ENCODE measurements at regions not wholly inside any gene's neighbourhood (a gene's known extent, or its start where the extent isn't known, plus 50 kb on each side); places are given as distances from the start of the nearest gene placed in this dataset.

DNA sequence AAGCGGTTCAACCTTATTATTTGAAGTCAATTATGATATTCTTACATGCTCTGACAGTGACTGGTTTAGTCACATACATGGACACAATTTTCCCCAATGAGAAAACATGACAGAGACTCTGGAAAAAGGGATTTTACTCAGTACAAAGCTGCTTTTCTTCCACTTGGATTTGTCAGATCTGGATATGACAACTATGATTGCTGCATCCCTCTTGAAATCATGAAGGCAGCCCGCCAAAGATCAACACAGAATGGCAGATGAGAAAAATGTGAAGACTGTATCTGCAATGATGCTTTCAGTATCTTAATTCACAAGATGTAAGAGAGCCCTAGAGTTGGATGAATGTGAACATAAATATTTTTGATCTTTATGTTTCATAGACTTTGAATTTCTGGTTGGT, 439.6 kb downstream of the CDH8 start:
- no peak for DNase-seq (ENCODE audit: low read depth in 3 of 3)

DNA sequence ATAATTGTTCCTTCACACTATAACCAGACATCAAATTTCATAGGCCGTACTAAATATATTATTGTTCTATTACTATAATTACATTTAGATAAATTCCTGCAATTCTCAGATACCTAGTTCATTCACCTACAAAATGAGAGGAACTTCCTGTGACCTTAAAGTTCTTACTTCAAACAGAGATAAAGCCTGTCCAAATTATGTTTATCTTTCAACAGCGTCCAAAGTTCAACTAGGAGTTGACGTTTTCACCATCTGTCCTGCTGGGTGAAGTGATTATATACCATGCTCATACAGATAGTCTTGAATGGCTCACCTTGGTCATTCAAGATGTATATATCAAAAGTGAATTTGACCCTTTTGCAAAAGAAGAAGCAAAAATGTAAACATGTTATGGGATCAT, 440.6 kb downstream of the CDH8 start:
- no peak for DNase-seq (ENCODE audit: low read depth in 3 of 3)

DNA sequence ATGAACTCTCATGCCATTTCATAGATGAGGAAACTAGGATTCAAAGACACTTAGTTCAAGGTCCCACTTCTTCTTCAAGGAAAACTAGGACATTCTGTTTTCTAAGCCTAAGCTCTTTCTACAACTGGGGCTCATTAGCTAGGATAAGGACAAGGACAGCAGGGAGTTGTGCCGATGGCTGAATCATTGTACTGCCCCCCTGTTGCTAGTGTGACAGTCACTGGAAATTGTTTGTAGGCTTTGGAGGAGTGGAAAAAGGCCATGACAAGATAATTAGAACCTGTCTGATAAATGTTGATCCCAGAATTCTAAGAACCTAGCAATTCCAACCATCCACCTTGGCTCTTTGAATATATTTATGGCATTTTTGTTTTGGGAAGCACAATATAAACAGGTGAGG, 445.7 kb downstream of the CDH8 start:
- DNase-seq (ENCODE audit: low read depth in 3 of 3), result no peak

- DNase-seq (ENCODE audit: low read depth in 3 of 3), result no peak
Measured at GRCh38 chr16:61587526-61587925, 448.7 kb downstream of the CDH8 start.

DNA sequence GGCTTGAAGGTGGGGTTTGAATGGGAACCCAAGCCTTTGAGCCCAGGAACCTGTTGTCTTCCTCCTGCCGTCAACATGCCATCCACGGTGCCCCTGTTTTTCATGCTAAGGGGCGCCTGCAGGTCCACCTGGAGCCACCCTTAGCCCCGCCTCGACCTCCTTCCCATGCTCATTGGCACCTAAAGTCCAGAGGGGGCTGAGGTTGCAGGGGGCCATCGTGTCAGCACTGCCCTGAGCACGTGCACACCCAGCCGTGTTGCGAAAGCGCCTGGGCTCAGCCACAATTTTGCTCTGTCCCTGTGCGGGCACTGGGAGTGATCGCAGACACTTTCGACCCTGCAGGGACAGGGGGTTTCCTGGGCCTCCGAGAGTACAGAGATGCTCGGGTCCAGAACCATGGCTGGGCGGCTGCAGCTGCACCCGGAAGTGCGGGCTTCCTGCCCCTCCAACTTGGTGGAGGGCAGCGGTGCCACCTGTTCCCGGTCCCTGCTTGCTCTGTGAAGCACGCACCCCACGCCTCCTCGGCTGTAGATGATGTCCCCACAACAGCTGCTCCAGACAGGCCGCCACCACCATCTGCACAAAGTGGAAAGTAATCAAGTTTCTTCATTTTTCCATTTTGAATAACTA, 454.7 kb downstream of the CDH8 start:
- no peak for DNase-seq (ENCODE audit: low read depth in 3 of 3)

- DNase-seq (ENCODE audit: low read depth in 3 of 3), result no peak
Measured at GRCh38 chr16:61580579-61580978, 455.7 kb downstream of the CDH8 start.

DNA sequence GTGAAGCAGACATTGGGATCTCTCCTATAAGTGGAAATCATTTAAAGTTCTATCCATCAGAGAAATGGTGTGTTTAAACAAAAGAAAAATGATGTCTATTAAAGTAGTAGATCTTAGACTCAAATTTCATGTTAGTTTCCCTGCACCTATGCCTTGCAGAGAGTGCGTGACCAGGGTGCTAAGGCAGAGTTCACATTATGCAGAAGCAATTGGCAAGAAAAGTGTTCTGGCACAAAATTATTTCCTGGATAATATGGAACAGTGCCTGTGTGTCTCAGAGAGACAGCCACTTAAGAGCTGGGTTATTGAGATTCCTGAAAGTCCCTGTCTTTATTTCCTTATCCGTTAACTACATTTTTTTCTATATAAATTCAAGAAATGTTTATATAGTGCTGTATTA, 457.0 kb downstream of the CDH8 start:
- no peak for DNase-seq (ENCODE audit: low read depth in 3 of 3)

GRCh38 chr16:61576476-61576875, 459.8 kb downstream of the CDH8 start:
- DNase-seq (ENCODE audit: low read depth in 3 of 3), result no peak

- DNase-seq (ENCODE audit: low read depth in 3 of 3), result no peak
Measured at GRCh38 chr16:61575617-61576016, 460.6 kb downstream of the CDH8 start.

DNA sequence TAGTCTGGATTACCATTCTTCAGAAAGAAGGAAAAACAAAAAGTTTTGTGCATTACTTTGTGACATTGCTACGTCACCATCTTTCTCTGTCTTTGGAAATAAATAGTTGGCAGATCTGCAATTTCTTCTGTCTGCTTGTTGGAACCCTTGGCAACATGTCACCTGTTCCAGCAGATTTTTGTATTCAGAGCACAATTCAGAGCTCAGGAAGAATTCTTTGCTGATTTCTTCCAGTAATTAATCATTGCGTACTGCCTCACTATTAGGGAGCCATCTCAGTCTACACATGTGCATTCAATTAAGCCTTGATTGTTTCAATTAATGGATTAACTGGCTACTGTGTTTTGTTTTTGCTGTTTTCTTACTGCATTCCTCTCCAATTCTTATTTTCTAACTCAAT, 467.2 kb downstream of the CDH8 start:
- no peak for DNase-seq (ENCODE audit: low read depth in 3 of 3)

GRCh38 chr16:61564716-61565115, 471.5 kb downstream of the CDH8 start:
- DNase-seq (ENCODE audit: low read depth in 3 of 3), result no peak

- DNase-seq (ENCODE audit: low read depth in 3 of 3), result no peak
Measured at GRCh38 chr16:61555718-61556441, 480.4 kb downstream of the CDH8 start.

DNA sequence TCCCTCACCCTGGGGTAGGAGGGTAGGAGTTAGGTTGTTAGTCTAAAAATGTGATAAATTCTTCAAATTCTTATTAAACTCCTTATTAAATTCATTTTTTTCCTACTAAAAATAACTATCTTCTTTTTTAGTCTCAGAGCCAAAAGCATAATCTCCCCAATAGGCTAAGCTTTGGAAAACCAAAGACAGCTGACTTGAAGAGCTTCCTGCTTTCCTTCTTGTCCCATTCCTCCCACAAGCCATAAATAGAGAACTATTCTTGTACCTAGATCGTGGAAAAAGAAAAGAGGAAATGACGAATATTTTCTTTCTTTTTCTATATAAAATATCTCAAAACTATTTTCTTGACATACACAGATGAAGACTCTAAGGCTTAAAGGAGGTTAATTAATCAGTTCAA, 486.9 kb downstream of the CDH8 start:
- DNase-seq (ENCODE audit: low read depth in 3 of 3), result no peak

DNA sequence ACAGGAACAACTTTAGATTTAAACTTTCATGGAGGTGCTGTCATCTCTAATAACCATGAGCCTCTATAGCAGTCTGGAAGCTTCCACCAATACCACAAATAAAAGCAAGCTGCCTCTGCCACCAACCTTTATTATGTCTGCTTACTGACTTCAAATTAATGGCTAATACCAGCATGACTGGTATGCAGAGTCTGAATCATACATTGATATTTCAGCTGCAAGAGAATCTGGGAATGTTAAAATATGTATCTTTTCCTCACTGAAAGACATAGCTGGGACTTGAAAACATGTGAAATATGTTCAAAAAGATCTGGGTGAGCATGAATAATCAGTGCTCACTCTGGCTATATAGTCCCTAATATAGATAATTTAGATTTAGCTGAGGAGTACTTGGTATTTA, 488.6 kb downstream of the CDH8 start:
- no peak for DNase-seq (ENCODE audit: low read depth in 3 of 3)

- no peak for DNase-seq (ENCODE audit: low read depth in 3 of 3)
Measured at GRCh38 chr16:61544165-61544564, 492.1 kb downstream of the CDH8 start.

DNA sequence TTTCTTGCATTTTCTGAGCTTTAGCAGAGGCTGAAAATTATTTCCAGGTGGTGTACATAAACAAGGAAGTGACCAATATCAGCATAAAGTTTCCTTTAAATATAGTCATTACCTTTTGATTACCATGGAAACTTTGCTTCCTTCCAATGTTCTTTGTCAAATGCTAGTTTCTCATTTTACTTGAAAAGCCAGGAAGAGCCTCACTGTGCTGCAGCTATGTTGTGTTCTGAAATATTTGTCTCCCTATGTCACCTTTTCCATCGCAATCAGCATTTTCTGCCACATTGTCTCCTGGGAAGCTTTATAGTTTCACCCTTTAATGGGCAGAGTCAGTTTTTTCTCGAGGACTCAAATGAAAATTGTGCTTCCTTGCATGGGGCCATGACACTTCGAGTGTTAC, 496.0 kb downstream of the CDH8 start:
- DNase-seq (ENCODE audit: low read depth in 3 of 3), result no peak

DNA sequence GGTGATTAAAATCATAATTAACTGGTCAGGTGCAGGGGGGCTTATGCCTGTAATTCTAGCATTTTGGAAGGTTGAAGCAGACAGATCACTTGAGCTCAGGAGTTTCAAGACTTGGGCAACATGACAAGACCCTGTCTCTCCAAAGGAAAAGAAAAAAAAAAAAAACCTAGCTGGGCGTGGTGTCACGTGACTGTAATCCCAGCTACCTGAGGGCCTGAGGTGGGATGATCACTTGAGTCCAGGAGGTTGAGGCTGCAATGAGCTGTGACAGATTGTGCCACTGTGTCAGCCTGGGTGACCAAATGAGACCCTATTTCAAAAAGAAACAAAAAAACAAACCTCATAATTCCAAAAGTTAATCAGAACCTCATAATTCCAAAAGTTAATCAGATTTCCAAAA, 505.5 kb downstream of the CDH8 start:
- DNase-seq (ENCODE audit: low read depth in 3 of 3), result no peak

DNA sequence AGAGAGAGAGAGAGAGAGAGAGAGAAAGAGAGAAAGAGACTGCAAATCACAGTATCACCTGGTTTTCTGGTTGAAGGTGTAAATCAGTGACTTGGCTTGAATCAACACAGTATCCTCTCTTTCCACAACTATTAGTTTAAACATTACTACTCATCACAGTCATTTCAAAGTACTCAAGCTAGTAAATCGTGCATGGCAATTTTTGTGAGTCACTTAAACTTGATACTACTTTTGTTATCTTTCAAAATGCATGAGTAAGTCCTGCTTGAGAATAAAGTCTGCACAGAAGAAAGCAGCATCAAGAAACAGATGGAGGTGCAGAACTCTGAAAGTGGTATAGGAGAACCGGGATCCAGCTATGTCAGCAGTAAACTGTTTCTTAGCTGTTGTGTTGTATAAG, 535.4 kb downstream of the CDH8 start:
- DNase-seq (ENCODE audit: low read depth in 3 of 3), result no peak

- no peak for DNase-seq (ENCODE audit: low read depth in 3 of 3)
Measured at GRCh38 chr16:61480250-61480649, 556.0 kb downstream of the CDH8 start.

- no peak for DNase-seq (ENCODE audit: low read depth in 3 of 3)
Measured at GRCh38 chr16:61471737-61472136, 564.5 kb downstream of the CDH8 start.

GRCh38 chr16:61471023-61471422, 565.2 kb downstream of the CDH8 start:
- DNase-seq (ENCODE audit: low read depth in 3 of 3), result no peak

- no peak for DNase-seq (ENCODE audit: low read depth in 3 of 3)
Measured at GRCh38 chr16:61465285-61465684, 571.0 kb downstream of the CDH8 start.

- no peak for DNase-seq (ENCODE audit: low read depth in 3 of 3)
Measured at GRCh38 chr16:61460020-61460419, 576.2 kb downstream of the CDH8 start.

DNA sequence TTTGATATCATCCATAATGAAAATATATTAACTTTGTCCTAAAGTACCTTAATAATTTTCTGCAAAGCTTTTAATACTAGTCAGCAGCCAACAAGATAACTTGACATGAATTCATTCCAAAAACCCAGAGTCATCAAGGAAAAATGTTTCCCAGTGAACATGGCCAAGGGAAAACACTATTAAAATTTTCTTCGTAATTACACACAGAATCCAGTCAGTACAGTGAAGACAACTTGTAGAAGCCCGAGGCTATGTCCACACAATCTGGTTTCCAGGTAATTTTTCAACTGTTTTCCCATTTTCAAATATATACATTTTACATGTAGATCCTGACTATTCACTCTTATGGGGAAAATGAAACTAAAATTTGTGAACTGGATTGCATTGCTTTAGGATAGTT, 600.9 kb downstream of the CDH8 start:
- no peak for DNase-seq (ENCODE audit: low read depth in 3 of 3)

All from stimulated activated CD4-positive, alpha-beta T cell treated with anti-CD3 and anti-CD28 coated beads, TNF-alpha, amount 100 ng/mL, for 48 hours (primary cell).